RWPE2 (cell line): ENCODE measurements at regions not wholly inside any gene's neighbourhood (a gene's known extent, or its start where the extent isn't known, plus 50 kb on each side); places are given as distances from the start of the nearest gene placed in this dataset.
A peak's percentile ranks its signal among the peaks of the same experiment; 100 is the strongest.

ENCODE experiments used
- ATAC-seq: fragments of 200-7000 bp; cut with Tn5 transposase; 3 replicates; pipeline ENCODE4 v1.9.1; 2021; ENCODE audit warnings: low read depth
- DNase-seq: peaks from one replicate; pipeline ENCODE4 v3.0.0-alpha.2; 2020; ENCODE audit warnings: low spot score
- H3K27ac ChIP-seq: fragments of 450-650 bp; 2 replicates; pipeline ENCODE4 v1.5.1; 2017; ENCODE audit warnings: mild to moderate bottlenecking; ENCODE audit not compliant: poor library complexity, severe bottlenecking
- H3K27me3 ChIP-seq: fragments of 250-450 bp; sonication (Bioruptor Pico); 2 replicates; pipeline ENCODE4 v1.5.1; 2021; ENCODE audit warnings: mild to moderate bottlenecking, moderate library complexity; ENCODE audit not compliant: insufficient read depth, poor library complexity, severe bottlenecking
- H3K36me3 ChIP-seq: fragments of 250-450 bp; sonication (Bioruptor Pico); 2 replicates; pipeline ENCODE4 v1.5.1; 2020; ENCODE audit warnings: low read depth, mild to moderate bottlenecking, moderate library complexity
- H3K4me1 ChIP-seq: fragments of 250-450 bp; sonication (Bioruptor Pico); 2 replicates; pipeline ENCODE4 v1.5.1; 2021; ENCODE audit warnings: mild to moderate bottlenecking, moderate library complexity; ENCODE audit not compliant: insufficient read depth, poor library complexity, severe bottlenecking
- H3K4me3 ChIP-seq: fragments of 250-450 bp; sonication (Bioruptor Pico); 2 replicates; pipeline ENCODE4 v1.5.1; 2021; ENCODE audit warnings: mild to moderate bottlenecking, moderate library complexity; ENCODE audit not compliant: severe bottlenecking
- H3K9me3 ChIP-seq: fragments of 250-450 bp; sonication (Bioruptor Pico); 2 replicates; pipeline ENCODE4 v1.5.1; 2021; ENCODE audit warnings: mild to moderate bottlenecking, moderate library complexity; ENCODE audit not compliant: severe bottlenecking
- CTCF ChIP-seq: fragments of 450-650 bp; IDR thresholded peaks from one replicate; pipeline ENCODE4 v1.5.1; 2017; ENCODE audit warnings: mild to moderate bottlenecking, moderate library complexity; ENCODE audit not compliant: poor library complexity, severe bottlenecking

DNA sequence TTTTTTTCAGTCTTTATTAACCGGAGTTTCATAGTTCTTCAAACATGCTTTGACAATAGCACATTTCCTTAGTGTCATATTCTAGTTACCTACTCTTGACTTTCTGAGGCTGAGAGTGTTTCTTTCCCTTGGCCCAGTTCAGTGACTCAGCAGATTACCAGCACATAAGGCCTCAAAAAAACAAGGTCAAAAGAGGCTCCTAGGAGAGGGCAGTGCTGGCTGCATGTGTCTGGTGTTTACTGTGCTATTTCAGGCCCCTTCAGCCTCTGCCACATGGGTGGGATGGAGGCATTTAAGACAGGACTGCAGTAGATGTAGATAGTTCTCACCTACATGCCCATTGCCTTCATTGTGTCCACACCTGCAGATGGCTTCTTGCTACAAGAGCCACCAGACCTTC is 198.2 kb upstream of the SSTR4 start:
- ATAC-seq = peak; percentile 42; the same call in 1 of the 3 replicates
- no peak overlapping the region for H3K4me3 ChIP-seq
- peak overlapping the region; percentile 20 for H3K27ac ChIP-seq
- H3K4me1 ChIP-seq = peaks cover 9% of the 10 kb centered on the region
- no peaks in the 10 kb centered on the region for H3K27me3 ChIP-seq
- H3K9me3 ChIP-seq = no peaks in the 10 kb centered on the region
- H3K36me3 ChIP-seq = no peaks in the 10 kb centered on the region
- no peak for DNase-seq
- TF ChIP-seq CTCF = no peak

GRCh38 chr20:22838001-22838400 is 197.1 kb upstream of the SSTR4 start:
- H3K9me3 ChIP-seq = no peaks in the 10 kb centered on the region
- H3K4me1 ChIP-seq = peaks cover 9% of the 10 kb centered on the region
- TF ChIP-seq CTCF = no peak
- no peaks in the 10 kb centered on the region for H3K36me3 ChIP-seq
- no peak overlapping the region for H3K4me3 ChIP-seq
- DNase-seq = no peak
- ATAC-seq = no peak
- no peaks in the 10 kb centered on the region for H3K27me3 ChIP-seq
- no peak overlapping the region for H3K27ac ChIP-seq

DNA sequence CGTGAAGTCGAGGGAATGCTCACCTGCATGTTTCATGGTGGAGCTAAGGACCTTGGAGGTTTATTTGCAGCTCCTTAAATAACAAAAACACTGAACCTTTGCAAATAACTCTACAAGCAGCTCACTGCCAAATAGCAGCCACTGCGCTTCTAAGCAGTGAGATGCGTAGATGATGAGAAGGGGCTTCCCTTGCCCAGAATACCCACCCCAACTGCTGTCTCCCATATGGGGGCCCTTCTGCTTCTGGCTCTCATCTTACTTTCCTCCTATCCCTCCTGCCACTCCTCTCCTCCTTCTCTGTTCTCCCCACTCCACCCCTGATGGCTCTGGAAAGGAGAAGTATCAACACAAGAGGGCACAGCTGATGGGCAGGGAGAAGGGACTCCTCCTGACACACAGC is 193.3 kb upstream of the SSTR4 start:
- no peak for ATAC-seq
- Histone ChIP-seq H3K36me3 (no peaks in the 10 kb centered on the region), H3K9me3 (no peaks in the 10 kb centered on the region), H3K4me3 (no peak overlapping the region), H3K4me1 (peaks cover under 1% of the 10 kb centered on the region), H3K27me3 (no peaks in the 10 kb centered on the region), H3K27ac (no peak overlapping the region)
- DNase-seq = no peak
- no peak for TF ChIP-seq CTCF

DNA sequence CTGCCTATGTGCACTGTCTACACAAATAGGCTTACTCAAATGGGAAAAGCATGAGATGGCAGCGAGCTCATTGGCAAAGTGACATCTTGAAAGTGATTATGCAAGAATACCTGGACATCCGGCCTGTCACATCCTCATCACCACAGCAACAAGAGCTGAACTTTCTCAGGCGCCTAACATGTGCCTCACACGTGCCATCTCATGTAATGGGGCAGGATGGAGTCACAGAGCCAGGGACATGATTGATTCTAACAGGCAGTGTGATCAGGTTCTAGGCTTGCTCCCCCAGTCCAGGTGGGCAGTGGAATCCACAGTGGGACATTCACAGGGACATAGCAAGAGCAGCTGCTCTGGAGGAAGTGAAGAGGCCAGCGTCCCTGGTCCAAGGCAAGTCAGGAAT is 192.3 kb upstream of the SSTR4 start:
- Histone ChIP-seq H3K27ac (no peak overlapping the region), H3K4me3 (no peak overlapping the region), H3K36me3 (no peaks in the 10 kb centered on the region), H3K9me3 (no peaks in the 10 kb centered on the region), H3K27me3 (no peaks in the 10 kb centered on the region), H3K4me1 (no peaks in the 10 kb centered on the region)
- TF ChIP-seq CTCF = no peak
- no peak for ATAC-seq
- no peak for DNase-seq

DNA sequence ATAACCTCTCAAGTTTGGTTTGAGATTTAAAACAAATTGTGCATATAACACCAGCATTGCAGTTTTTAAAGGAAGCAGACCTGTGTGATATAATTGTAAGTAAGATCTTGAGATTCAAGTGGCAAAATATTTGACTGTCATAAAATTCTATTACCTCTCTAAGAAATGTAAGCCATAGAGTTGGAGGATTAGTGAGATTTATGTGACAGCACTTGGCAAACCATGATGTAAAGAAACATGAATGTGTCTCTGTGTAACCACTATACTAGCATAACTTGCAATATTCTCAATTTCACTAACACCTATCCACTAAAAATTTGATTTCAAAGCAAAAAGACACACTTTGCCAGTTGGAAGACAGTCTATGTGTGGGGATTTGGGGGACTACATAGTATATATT is 190.2 kb upstream of the SSTR4 start:
- Histone ChIP-seq H3K9me3 (no peaks in the 10 kb centered on the region), H3K27ac (no peak overlapping the region), H3K4me1 (no peaks in the 10 kb centered on the region), H3K27me3 (no peaks in the 10 kb centered on the region), H3K4me3 (no peak overlapping the region), H3K36me3 (no peaks in the 10 kb centered on the region)
- ATAC-seq (no peak), DNase-seq (no peak)
- TF ChIP-seq CTCF = no peak
